DND-41 (cell line): ENCODE measurements at regions not wholly inside any gene's neighbourhood (a gene's known extent, or its start where the extent isn't known, plus 50 kb on each side); places are given as distances from the start of the nearest gene placed in this dataset.

Source experiments
- EZH2 ChIP-seq: IDR thresholded peaks from 3 replicates; pipeline ENCODE4 v1.6.1; 2012; ENCODE audit warnings: borderline replicate concordance, low read depth, mild to moderate bottlenecking, moderate library complexity, low read length, inconsistent platforms; ENCODE audit not compliant: severe bottlenecking
- TF ChIP-seq, protein P1 (sequence below): IDR thresholded peaks from 2 replicates; pipeline ENCODE4 v1.5.1; 2012; ENCODE audit warnings: borderline replicate concordance, low read length, moderate library complexity, mild to moderate bottlenecking; ENCODE audit not compliant: poor library complexity, severe bottlenecking; ENCODE audit errors: extremely low read depth

DNA sequence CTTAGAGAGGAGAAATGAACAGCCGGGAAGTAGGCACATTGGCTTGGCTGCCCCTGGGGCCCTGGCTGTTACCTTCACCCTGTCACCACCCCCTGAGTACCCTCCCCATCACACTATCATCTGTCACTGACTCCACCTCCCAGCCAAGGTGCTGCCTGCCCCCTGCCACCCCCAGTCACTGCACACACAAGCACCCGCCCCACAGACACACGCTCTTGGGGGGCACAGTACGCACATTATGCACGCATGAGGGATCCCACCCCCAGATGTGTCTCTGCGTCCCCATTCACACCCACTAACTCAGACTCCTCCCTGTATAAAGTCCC lies 223.3 kb downstream of the PTPRU start:
- TF ChIP-seq, protein P1, sequence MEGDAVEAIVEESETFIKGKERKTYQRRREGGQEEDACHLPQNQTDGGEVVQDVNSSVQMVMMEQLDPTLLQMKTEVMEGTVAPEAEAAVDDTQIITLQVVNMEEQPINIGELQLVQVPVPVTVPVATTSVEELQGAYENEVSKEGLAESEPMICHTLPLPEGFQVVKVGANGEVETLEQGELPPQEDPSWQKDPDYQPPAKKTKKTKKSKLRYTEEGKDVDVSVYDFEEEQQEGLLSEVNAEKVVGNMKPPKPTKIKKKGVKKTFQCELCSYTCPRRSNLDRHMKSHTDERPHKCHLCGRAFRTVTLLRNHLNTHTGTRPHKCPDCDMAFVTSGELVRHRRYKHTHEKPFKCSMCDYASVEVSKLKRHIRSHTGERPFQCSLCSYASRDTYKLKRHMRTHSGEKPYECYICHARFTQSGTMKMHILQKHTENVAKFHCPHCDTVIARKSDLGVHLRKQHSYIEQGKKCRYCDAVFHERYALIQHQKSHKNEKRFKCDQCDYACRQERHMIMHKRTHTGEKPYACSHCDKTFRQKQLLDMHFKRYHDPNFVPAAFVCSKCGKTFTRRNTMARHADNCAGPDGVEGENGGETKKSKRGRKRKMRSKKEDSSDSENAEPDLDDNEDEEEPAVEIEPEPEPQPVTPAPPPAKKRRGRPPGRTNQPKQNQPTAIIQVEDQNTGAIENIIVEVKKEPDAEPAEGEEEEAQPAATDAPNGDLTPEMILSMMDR = no peak
- no peak for TF ChIP-seq EZH2
